ENCODE measurements at regions not wholly inside any gene's neighbourhood (a gene's known extent, or its start where the extent isn't known, plus 50 kb on each side); places are given as distances from the start of the nearest gene placed in this dataset.

- TF ChIP-seq FOXM1 (IDR thresholded peaks at IDR 0.05; ENCODE audit: low read depth) (no peak), FOXJ3 (CRISPR knock-in tag; IDR thresholded peaks at IDR 0.05) (no peak), TCF12 (IDR thresholded peaks at IDR 0.05) (no peak), TAF1 (IDR thresholded peaks at IDR 0.05; ENCODE audit: borderline replicate concordance, low read depth, low read length) (no peak), RCOR1 (IDR thresholded peaks at IDR 0.05; ENCODE audit: low read length) (no peak), TEAD4 (IDR thresholded peaks at IDR 0.05; ENCODE audit: borderline replicate concordance, insufficient read depth) (no peak)
Observed at GRCh38 chr10:3366043-3366442, 193.5 kb upstream of the PITRM1 start (continued).

GRCh38 chr10:3365630-3366029 lies 193.0 kb upstream of the PITRM1 start:
- Histone ChIP-seq H3K79me2 (ENCODE audit: insufficient read depth) (no peaks in the 10 kb centered on the region), H3K27me3 (ENCODE audit: insufficient read depth) (no peaks in the 10 kb centered on the region), H3F3A (replicated peaks; ENCODE audit: insufficient read depth) (no peaks in the 10 kb centered on the region), H3K9me3 (no peaks in the 10 kb centered on the region; the same call in 1 of the 2 replicates), H3K4me1 (ENCODE audit: control insufficient read depth in 1 of 2, insufficient read depth in 2 of 2, low read depth in 1 of 2, low read length in 1 of 2) (no peaks in the 10 kb centered on the region; a peak in 1 of 4 replicates), H3K27ac (ENCODE audit: low read depth in 2 of 2, low read length in 1 of 2) (no peak overlapping the region), H3K4me2 (no peak overlapping the region), H2AFZ (ENCODE audit: low read depth) (no peak overlapping the region), H3K4me3 (ENCODE audit: low read depth in 2 of 2, low read length in 1 of 2) (no peak overlapping the region), H4K20me1 (ENCODE audit: insufficient read depth) (no peaks in the 10 kb centered on the region), H3K9me2 (no peaks in the 10 kb centered on the region), H3K36me3 (replicated peaks in 1 of 2; ENCODE audit: control insufficient read depth in 1 of 2, insufficient read depth in 2 of 2, low read length in 1 of 2) (no peaks in the 10 kb centered on the region), H3K9ac (no peak overlapping the region)
- ChIA-PET CTCF (no interaction called here), POLR2A (no interaction called here)
- WGBS (ENCODE audit: low lambda C conversion rate) = 80% methylated on average over 7 of the region's 7 CpGs
- TF ChIP-seq POLR2AphosphoS5 (IDR thresholded peaks at IDR 0.05; ENCODE audit: low read depth, low read length) = no peak
- no peak for TF ChIP-seq MEF2A (IDR thresholded peaks at IDR 0.05; ENCODE audit: borderline replicate concordance, low read depth)
- no peak for DNase-seq

- H3K27ac ChIP-seq (ENCODE audit: low read depth in 2 of 2, low read length in 1 of 2) = no peak overlapping the region
- no peak overlapping the region for H3K4me3 ChIP-seq (ENCODE audit: low read depth in 2 of 2, low read length in 1 of 2)
- ChIA-PET POLR2A (no interaction called here), CTCF (no interaction called here)
- no peaks in the 10 kb centered on the region for H4K20me1 ChIP-seq (ENCODE audit: insufficient read depth)
- no peak for DNase-seq
- H2AFZ ChIP-seq (ENCODE audit: low read depth) = no peak overlapping the region
- no peaks in the 10 kb centered on the region; the same call in 1 of the 2 replicates for H3K9me3 ChIP-seq
- H3K36me3 ChIP-seq (replicated peaks in 1 of 2; ENCODE audit: control insufficient read depth in 1 of 2, insufficient read depth in 2 of 2, low read length in 1 of 2) = no peaks in the 10 kb centered on the region
- no peak overlapping the region for H3K9ac ChIP-seq
- 89% methylated on average over 12 of the region's 12 CpGs for WGBS (ENCODE audit: low lambda C conversion rate)
- no peak overlapping the region for H3K4me2 ChIP-seq
- H3K9me2 ChIP-seq = no peaks in the 10 kb centered on the region
- H3K79me2 ChIP-seq (ENCODE audit: insufficient read depth) = no peaks in the 10 kb centered on the region
- TF ChIP-seq USF2 (IDR thresholded peaks at IDR 0.05; ENCODE audit: borderline replicate concordance, low read depth, low read length) (no peak), SMC3 (IDR thresholded peaks at IDR 0.05; ENCODE audit: low read depth, low read length) (no peak), RFX5 (IDR thresholded peaks at IDR 0.05; ENCODE audit: low read length) (no peak), CTCF (IDR thresholded peaks at IDR 0.05) (no peak), RXRA (IDR thresholded peaks at IDR 0.05; ENCODE audit: borderline replicate concordance, low read depth) (no peak), TCF12 (IDR thresholded peaks at IDR 0.05) (no peak), MAX (IDR thresholded peaks at IDR 0.05; ENCODE audit: low read depth) (no peak), GABPA (IDR thresholded peaks at IDR 0.05; ENCODE audit: low read depth) (no peak), REST (IDR thresholded peaks at IDR 0.05; ENCODE audit: low read depth, low read length) (no peak), SIN3A (IDR thresholded peaks at IDR 0.05; ENCODE audit: borderline replicate concordance, low read depth, low read length) (no peak)
- no peaks in the 10 kb centered on the region for H3K27me3 ChIP-seq (ENCODE audit: insufficient read depth)
- no peaks in the 10 kb centered on the region; a peak in 1 of 4 replicates for H3K4me1 ChIP-seq (ENCODE audit: control insufficient read depth in 1 of 2, insufficient read depth in 2 of 2, low read depth in 1 of 2, low read length in 1 of 2)
- H3F3A ChIP-seq (replicated peaks; ENCODE audit: insufficient read depth) = no peaks in the 10 kb centered on the region
Observed at GRCh38 chr10:3364768-3365480, 192.3 kb upstream of the PITRM1 start.

Data from SK-N-SH (cell line).